K562 (cell line): ENCODE measurements at regions not wholly inside any gene's neighbourhood (a gene's known extent, or its start where the extent isn't known, plus 50 kb on each side); places are given as distances from the start of the nearest gene placed in this dataset.

Source experiments
- CBFB ChIP-seq: sonication (generic); formaldehyde crosslinking; IDR thresholded peaks from 2 replicates; pipeline ENCODE4 v1.4.0; 2020; ENCODE audit warnings: mild to moderate bottlenecking, missing genetic modification reagents
- ETV6 ChIP-seq, 3 experiments: fragments of 150-350 bp in 1 of 3; sonication (generic) in 1 of 3; formaldehyde crosslinking in 1 of 3; IDR thresholded peaks; 2 replicates each; pipeline versions ENCODE4 v1.6.1 to v1.8.0; 2014 to 2022; ENCODE audit warnings: borderline replicate concordance in 2 of 3, low read depth in 2 of 3, antibody characterized with exemption in 1 of 3, low read length in 1 of 3, mild to moderate bottlenecking in 1 of 3, missing genetic modification reagents in 1 of 3
- PML ChIP-seq: IDR thresholded peaks from 2 replicates; pipeline ENCODE4 v1.6.1; 2012; ENCODE audit warnings: low read length, inconsistent platforms
- POLR2A ChIP-seq: fragments of 450-650 bp; conservative IDR thresholded peaks from 2 replicates; pipeline ENCODE4 v1.6.1; 2016
- TCF3 ChIP-seq: sonication (generic); formaldehyde crosslinking; IDR thresholded peaks from 2 replicates; pipeline ENCODE4 v1.4.0; 2020; ENCODE audit warnings: mild to moderate bottlenecking, missing genetic modification reagents
- TF ChIP-seq, protein P1 (sequence below): conservative IDR thresholded peaks from 2 replicates; pipeline ENCODE4 v1.6.1; 2011; ENCODE audit warnings: low read depth, mild to moderate bottlenecking, low read length; ENCODE audit not compliant: control insufficient read depth
- TF ChIP-seq, protein P2 (sequence below): IDR thresholded peaks from 2 replicates; pipeline ENCODE4 v1.6.1; 2012; ENCODE audit warnings: low read depth, low read length, improper control_type of control experiment, borderline replicate concordance
- TF ChIP-seq, protein P3 (sequence below), 2 experiments: IDR thresholded peaks; 2 replicates each; pipeline ENCODE4 v1.6.1; 2012; ENCODE audit warnings: improper control_type of control experiment in 2 of 2, low read depth in 2 of 2, low read length in 2 of 2, borderline replicate concordance in 1 of 2
- TF ChIP-seq, protein P4 (sequence below): sonication (generic); formaldehyde crosslinking; IDR thresholded peaks from 2 replicates; pipeline ENCODE4 v1.8.1; 2023; ENCODE audit warnings: mild to moderate bottlenecking, missing genetic modification reagents
- TF ChIP-seq, protein P5 (sequence below), 3 experiments: IDR thresholded peaks in 2 of 3; conservative IDR thresholded peaks in 1 of 3; 2 replicates each; pipeline ENCODE4 v1.5.1; 2011 to 2012; ENCODE audit warnings: low read length in 3 of 3, mild to moderate bottlenecking in 3 of 3, control low read depth in 2 of 3, improper control_type of control experiment in 1 of 3, inconsistent platforms in 1 of 3, low read depth in 1 of 3, mixed read lengths in 1 of 3, moderate library complexity in 1 of 3; ENCODE audit not compliant: insufficient read depth in 2 of 3

DNA sequence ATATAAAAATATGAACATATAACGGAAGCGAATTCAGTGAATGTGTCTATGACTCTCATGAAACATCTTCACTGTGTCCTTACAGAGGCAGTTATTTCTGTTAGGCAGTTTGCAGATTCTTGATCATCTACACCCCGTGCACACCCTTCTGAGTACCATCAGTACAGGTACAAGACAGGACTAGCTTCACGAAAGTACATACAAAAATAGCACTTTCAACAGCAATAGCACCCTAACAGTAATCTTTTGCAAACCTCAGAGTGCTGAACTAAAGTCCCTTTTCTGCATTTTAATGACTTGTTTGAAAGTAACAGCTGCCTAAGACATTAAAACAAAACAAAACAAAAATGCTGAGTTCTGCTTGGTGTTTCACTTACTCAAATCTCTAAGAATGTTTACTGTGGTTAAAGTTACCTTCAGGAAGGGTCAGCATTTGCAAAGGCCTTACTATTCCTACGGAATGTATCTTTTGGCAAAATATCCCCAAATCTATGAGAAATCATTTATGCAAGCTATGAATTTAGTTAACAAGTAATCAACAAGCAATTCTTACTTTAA is 104.1 kb downstream of the CNTN3 start:
- TF ChIP-seq, protein P1, sequence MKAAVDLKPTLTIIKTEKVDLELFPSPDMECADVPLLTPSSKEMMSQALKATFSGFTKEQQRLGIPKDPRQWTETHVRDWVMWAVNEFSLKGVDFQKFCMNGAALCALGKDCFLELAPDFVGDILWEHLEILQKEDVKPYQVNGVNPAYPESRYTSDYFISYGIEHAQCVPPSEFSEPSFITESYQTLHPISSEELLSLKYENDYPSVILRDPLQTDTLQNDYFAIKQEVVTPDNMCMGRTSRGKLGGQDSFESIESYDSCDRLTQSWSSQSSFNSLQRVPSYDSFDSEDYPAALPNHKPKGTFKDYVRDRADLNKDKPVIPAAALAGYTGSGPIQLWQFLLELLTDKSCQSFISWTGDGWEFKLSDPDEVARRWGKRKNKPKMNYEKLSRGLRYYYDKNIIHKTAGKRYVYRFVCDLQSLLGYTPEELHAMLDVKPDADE: no peak
- TF ChIP-seq, protein P2, sequence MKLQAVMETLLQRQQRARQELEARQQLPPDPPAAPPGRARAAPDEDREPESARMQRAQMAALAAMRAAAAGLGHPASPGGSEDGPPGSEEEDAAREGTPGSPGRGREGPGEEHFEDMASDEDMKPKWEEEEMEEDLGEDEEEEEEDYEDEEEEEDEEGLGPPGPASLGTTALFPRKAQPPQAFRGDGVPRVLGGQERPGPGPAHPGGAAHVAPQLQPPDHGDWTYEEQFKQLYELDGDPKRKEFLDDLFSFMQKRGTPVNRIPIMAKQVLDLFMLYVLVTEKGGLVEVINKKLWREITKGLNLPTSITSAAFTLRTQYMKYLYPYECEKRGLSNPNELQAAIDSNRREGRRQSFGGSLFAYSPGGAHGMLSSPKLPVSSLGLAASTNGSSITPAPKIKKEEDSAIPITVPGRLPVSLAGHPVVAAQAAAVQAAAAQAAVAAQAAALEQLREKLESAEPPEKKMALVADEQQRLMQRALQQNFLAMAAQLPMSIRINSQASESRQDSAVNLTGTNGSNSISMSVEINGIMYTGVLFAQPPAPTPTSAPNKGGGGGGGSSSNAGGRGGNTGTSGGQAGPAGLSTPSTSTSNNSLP: no peak
- TF ChIP-seq TCF3 (CRISPR knock-in tag): no peak
- TF ChIP-seq ETV6 (IDR thresholded peaks at IDR 0.05; ENCODE audit: borderline replicate concordance in 1 of 2, low read depth in 2 of 2, low read length in 1 of 2): no peak
- no peak for TF ChIP-seq ETV6 (CRISPR knock-in tag; IDR thresholded peaks at IDR 0.05; ENCODE audit: borderline replicate concordance)
- TF ChIP-seq POLR2A: no peak
- TF ChIP-seq CBFB (CRISPR knock-in tag): no peak
- TF ChIP-seq, protein P3, sequence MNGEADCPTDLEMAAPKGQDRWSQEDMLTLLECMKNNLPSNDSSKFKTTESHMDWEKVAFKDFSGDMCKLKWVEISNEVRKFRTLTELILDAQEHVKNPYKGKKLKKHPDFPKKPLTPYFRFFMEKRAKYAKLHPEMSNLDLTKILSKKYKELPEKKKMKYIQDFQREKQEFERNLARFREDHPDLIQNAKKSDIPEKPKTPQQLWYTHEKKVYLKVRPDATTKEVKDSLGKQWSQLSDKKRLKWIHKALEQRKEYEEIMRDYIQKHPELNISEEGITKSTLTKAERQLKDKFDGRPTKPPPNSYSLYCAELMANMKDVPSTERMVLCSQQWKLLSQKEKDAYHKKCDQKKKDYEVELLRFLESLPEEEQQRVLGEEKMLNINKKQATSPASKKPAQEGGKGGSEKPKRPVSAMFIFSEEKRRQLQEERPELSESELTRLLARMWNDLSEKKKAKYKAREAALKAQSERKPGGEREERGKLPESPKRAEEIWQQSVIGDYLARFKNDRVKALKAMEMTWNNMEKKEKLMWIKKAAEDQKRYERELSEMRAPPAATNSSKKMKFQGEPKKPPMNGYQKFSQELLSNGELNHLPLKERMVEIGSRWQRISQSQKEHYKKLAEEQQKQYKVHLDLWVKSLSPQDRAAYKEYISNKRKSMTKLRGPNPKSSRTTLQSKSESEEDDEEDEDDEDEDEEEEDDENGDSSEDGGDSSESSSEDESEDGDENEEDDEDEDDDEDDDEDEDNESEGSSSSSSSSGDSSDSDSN (IDR thresholded peaks at IDR 0.05; ENCODE audit: borderline replicate concordance in 1 of 2, low read depth in 2 of 2, low read length in 2 of 2): no peak
- TF ChIP-seq, protein P4, sequence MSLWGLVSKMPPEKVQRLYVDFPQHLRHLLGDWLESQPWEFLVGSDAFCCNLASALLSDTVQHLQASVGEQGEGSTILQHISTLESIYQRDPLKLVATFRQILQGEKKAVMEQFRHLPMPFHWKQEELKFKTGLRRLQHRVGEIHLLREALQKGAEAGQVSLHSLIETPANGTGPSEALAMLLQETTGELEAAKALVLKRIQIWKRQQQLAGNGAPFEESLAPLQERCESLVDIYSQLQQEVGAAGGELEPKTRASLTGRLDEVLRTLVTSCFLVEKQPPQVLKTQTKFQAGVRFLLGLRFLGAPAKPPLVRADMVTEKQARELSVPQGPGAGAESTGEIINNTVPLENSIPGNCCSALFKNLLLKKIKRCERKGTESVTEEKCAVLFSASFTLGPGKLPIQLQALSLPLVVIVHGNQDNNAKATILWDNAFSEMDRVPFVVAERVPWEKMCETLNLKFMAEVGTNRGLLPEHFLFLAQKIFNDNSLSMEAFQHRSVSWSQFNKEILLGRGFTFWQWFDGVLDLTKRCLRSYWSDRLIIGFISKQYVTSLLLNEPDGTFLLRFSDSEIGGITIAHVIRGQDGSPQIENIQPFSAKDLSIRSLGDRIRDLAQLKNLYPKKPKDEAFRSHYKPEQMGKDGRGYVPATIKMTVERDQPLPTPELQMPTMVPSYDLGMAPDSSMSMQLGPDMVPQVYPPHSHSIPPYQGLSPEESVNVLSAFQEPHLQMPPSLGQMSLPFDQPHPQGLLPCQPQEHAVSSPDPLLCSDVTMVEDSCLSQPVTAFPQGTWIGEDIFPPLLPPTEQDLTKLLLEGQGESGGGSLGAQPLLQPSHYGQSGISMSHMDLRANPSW (CRISPR knock-in tag): no peak
- TF ChIP-seq, protein P5, sequence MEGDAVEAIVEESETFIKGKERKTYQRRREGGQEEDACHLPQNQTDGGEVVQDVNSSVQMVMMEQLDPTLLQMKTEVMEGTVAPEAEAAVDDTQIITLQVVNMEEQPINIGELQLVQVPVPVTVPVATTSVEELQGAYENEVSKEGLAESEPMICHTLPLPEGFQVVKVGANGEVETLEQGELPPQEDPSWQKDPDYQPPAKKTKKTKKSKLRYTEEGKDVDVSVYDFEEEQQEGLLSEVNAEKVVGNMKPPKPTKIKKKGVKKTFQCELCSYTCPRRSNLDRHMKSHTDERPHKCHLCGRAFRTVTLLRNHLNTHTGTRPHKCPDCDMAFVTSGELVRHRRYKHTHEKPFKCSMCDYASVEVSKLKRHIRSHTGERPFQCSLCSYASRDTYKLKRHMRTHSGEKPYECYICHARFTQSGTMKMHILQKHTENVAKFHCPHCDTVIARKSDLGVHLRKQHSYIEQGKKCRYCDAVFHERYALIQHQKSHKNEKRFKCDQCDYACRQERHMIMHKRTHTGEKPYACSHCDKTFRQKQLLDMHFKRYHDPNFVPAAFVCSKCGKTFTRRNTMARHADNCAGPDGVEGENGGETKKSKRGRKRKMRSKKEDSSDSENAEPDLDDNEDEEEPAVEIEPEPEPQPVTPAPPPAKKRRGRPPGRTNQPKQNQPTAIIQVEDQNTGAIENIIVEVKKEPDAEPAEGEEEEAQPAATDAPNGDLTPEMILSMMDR (IDR thresholded peaks at IDR 0.05 in 2 of 3, conservative IDR thresholded peaks at IDR 0.05 in 1 of 3; ENCODE audit: insufficient read depth in 2 of 3, low read depth in 1 of 3, low read length in 3 of 3): no peak
- no peak for TF ChIP-seq PML
